GM12865 (cell line): ENCODE measurements at regions not wholly inside any gene's neighbourhood (a gene's known extent, or its start where the extent isn't known, plus 50 kb on each side); places are given as distances from the start of the nearest gene placed in this dataset.

Experiments used
- DNase-seq: peaks from one replicate; pipeline ENCODE4 v3.0.0; 2010; ENCODE audit warnings: low read depth
- H3K4me3 ChIP-seq: 2 replicates; pipeline ENCODE4 v1.5.1; 2011; ENCODE audit warnings: mild to moderate bottlenecking, low read depth, low read length, control low read depth
- TF ChIP-seq, protein P1 (sequence below): IDR thresholded peaks from 2 replicates; pipeline ENCODE4 v1.5.1; 2011; ENCODE audit warnings: low read length, control low read depth, low read depth, inconsistent platforms; ENCODE audit not compliant: insufficient read depth; ENCODE audit errors: missing control alignments

GRCh38 chr11:29026286-29026685, 918.1 kb downstream of the METTL15 start:
- no peak for DNase-seq
- TF ChIP-seq, protein P1, sequence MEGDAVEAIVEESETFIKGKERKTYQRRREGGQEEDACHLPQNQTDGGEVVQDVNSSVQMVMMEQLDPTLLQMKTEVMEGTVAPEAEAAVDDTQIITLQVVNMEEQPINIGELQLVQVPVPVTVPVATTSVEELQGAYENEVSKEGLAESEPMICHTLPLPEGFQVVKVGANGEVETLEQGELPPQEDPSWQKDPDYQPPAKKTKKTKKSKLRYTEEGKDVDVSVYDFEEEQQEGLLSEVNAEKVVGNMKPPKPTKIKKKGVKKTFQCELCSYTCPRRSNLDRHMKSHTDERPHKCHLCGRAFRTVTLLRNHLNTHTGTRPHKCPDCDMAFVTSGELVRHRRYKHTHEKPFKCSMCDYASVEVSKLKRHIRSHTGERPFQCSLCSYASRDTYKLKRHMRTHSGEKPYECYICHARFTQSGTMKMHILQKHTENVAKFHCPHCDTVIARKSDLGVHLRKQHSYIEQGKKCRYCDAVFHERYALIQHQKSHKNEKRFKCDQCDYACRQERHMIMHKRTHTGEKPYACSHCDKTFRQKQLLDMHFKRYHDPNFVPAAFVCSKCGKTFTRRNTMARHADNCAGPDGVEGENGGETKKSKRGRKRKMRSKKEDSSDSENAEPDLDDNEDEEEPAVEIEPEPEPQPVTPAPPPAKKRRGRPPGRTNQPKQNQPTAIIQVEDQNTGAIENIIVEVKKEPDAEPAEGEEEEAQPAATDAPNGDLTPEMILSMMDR: no peak
- H3K4me3 ChIP-seq: no peak overlapping the region

GRCh38 chr11:29025001-29025400, 916.8 kb downstream of the METTL15 start:
- TF ChIP-seq, protein P1: no peak
- DNase-seq: no peak
- H3K4me3 ChIP-seq: no peak overlapping the region

DNA sequence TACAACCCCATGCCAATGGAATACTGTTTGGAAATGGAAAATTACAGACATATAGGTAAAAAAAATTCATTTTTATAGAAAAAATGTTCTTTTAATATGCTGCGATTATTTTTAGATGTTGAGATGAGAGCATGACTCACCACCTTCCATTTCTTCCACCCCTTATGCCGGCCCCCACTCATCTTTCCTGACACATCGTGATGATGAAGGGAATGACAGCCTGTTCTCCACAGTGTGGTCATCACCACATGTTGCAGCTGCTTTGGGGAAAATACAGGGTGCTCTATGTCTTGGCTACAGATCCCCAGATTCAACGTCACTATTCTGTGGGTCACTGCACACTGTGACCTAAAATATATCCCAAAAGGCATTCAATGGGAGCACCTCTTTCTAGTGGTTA, 916.2 kb downstream of the METTL15 start:
- no peak overlapping the region for H3K4me3 ChIP-seq
- DNase-seq: no peak
- TF ChIP-seq, protein P1: no peak

GRCh38 chr11:29023761-29024160, 915.6 kb downstream of the METTL15 start:
- no peak overlapping the region for H3K4me3 ChIP-seq
- TF ChIP-seq, protein P1: no peak
- no peak for DNase-seq

DNA sequence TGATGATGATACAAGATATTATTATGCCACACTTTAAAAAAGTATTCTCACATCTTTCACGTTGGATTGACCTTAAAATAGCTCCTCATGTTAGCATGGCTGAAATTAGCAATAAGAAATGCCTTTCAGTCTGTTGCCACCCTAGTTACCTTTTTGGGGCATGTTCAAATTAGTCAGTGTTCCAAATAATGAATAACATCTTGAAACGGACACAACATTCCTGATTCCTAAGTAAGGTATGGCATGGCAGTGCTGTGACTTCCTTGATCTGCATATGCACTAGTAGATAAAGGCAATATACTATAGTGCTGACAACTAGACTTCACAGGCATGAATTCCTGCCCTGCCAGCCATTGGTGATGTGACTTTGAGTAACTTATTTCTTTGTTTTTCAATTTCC, 914.5 kb downstream of the METTL15 start:
- DNase-seq: no peak
- TF ChIP-seq, protein P1: no peak
- no peak overlapping the region for H3K4me3 ChIP-seq

GRCh38 chr11:29019960-29020683, 911.9 kb downstream of the METTL15 start:
- DNase-seq: no peak
- no peak overlapping the region for H3K4me3 ChIP-seq
- TF ChIP-seq, protein P1: no peak

DNA sequence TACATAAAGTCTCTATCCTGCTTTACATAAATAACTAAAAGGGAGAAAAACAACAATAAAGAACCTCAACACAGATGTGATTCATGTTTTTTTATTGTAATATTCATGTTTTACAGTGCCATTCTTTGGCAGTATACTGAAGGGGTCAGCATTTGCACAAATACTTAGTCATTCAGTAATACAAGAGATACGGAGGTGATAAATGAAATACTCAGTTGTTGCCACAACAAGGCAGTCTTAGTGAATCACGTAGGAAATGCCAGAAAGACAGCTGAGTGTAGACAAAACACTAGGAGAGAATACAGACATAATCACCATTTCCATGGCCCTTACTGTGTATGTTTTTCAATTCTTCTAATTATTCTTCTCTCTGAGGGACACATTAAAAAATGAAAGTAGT, 910.4 kb downstream of the METTL15 start:
- TF ChIP-seq, protein P1: no peak
- no peak for DNase-seq
- H3K4me3 ChIP-seq: no peak overlapping the region
